ENCODE measurements at regions not wholly inside any gene's neighbourhood (a gene's known extent, or its start where the extent isn't known, plus 50 kb on each side); places are given as distances from the start of the nearest gene placed in this dataset.

DNA sequence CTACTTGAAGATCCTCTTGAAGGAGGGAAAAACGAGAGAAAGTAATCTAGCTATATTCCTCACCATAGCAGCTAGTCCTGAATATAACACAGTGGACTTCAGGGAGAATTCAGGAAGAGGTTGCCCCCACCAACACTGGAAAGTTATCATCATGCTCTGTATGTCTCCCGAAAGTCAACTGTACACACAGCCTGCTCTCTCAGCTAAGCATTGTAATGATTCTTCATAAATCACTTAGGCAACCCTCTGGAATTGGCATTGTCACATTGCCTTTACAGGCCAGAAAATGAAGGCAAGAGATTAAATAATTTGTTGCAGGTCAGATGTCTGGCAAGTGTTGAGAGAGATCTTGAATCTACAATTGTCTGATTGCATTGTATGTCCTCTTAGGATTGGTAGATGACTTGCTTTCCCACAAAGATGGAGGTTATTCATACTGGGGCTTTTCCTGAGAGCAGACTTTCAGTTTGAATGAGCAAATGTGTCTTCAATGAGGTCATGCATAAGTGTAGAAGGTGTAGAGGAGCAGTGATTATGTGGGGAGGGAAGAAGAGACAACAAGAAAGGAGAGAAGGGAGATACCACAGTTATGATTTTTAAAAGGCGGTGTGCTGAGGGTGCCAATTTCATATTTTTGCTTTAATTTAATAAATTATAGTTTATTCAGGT lies 667.2 kb downstream of the DCDC2C start:
- DNase-seq (ENCODE audit: low spot score): no peak

DNA sequence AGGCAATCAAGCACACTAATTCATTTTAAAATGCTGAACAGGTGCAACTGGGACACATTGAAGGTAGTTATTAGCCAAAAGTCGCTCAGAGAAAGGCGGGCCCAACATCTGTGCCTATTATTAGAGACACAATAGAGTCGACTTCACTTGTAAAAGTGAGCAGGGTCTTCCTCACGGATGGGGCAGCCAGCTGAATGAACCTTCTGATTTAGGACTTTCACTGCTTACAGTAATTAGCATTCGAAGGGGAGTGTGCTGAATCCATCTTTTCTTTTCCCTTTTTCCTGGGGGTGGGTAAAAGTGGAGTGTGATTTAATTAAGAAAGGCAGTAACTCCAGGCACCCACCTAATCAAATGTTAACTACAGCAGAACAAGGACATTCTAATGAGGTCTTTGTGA lies 677.7 kb downstream of the DCDC2C start:
- no peak for DNase-seq (ENCODE audit: low spot score)

DNA sequence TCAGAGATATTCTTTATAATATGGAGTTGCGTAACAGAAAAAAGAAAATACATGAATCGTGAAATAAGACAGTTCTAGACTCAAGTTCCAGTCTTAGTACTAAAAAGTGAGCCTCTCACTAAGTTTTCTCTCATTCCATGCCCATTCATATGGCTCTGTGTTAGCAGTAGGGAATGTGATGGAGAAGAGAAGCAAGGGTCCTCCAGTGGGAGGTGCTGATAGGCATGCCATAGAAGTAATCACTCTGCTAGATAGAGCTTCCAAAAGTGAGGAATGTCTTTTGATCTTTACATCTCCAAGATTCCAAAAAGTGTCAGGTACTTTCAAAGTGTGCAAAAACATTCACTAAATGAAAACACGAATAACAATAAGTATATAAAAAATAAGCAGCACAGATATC lies 678.4 kb downstream of the DCDC2C start:
- no peak for DNase-seq (ENCODE audit: low spot score)

DNA sequence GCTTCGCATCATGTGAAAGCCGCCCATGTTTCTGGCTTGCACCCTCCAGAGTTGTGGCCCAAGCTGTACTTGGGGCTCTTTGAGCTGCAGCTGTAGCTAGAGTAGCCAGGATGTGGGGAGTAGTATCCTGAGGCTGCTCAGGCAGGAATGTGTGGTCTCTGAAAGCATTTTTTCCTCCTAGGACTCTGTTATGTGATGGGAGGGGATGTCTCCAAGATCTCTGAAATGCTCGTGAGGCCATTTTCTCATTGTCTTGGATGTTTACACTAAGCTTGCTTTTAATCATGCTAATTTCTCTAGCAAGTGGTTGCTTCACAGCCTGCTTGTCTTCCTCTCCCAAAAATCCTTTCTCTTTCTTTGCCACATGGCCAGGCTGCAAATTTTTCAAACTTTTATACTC lies 687.6 kb downstream of the DCDC2C start:
- DNase-seq (ENCODE audit: low spot score): no peak

DNA sequence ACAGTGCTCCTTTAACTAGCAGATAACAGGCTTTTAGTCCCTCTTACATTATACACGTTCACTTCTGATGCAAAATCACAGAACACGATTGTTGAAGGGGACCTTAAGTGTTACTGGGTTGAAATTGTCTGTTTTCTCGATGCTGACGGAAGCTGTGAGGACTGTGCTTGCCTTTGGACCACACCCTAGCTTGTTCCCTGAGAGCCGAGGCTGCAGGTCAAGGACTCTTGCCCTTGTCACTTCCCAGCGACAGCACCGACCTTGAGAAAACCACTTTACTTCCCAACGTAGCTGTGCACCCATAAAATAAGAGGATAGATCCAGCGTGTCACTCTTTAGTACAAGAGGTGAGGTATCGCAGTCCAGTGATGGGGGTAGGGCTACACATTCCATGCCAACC lies 701.0 kb downstream of the DCDC2C start:
- no peak for DNase-seq (ENCODE audit: low spot score)

DNA sequence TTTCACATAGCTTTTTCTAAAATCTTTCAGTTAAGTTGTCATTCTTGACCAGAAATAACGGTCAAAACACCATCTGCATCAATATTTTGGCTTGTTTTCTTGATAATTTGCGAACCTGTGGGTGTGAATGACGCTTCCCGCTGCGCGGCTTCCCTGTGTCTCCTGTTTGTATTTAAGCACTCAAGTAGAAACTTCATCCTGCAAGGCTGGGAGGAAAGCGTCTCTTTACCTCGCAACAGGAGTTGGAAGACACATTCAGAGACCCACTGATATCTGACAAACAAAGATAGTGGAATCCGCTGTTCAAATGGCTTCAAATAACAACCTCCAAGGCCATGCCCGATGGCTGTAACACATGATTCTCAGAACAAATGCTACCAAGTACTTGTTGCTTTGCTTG lies 704.9 kb downstream of the DCDC2C start:
- no peak for DNase-seq (ENCODE audit: low spot score)

DNA sequence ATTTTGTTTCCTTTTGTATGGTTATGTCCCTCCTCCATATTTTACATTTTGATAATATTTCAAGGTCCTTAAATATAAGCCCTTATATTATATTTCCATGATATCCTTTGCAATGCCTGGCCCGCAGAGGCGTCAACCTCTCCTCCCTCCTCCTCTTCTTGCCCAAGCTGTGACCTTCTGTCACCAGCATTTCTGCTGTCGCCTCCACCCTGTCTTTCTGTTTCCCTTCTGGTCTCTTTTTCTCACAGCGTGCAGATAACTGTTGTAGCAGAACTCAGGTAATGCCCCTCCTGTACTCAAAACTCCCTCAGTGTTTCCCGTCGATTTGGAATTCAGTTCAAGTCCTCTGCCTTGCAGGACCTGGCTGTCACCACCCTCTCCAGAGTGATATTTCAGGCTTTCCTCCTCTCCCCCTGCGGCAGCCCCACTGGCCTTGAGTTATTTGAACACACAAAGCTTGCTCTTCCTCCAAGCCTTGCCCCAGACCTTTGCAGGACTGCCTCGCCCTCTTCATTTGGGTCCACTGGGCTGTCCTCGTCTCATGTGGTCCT lies 709.3 kb downstream of the DCDC2C start:
- DNase-seq (ENCODE audit: low spot score): no peak

DNA sequence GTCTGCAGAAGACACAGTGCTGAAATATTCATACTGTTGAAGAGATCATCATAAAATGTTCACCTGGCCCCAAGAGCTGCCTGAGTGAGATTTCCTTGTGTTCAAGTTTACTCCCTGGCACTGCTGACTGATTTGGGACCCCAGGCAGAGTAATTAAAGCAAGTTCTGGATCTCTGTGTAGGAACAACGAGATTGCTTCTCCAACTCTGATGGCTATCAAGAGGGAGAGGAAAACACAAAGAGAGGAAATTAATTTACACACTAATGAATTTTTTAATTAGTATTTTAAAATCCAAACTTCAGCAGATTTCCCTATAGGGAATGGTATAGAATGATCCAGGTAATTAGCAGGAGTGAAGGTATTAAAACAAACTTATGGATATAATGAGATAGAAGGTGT lies 711.8 kb downstream of the DCDC2C start:
- DNase-seq (ENCODE audit: low spot score): no peak

DNA sequence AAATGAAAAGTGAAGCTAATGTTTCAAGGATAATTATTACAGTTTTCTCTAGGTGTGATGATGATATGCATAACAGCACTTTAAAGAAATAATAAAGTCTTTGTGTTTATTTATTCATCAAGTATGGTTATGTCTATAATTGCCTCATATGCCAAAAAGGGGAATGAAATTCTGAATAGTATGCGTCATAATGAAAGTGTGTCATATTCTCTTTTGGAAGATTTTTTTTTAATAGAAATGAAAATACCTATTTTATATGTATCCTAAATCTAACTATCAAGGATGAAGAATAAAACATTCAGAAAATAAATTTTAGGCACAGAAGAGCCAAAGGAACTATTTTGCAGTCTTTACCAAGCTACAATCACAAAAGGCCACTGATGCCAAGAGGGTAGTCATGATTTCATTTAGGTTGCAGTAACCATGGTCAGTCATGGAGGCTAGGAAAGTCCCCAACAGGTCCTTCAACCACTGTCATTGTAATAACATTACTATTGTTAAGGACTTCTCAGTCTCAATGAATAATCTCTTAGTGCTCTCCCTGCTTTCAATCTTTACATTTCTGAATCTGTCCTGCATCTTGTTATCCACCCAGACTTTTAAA lies 712.5 kb downstream of the DCDC2C start:
- DNase-seq (ENCODE audit: low spot score): no peak

DNA sequence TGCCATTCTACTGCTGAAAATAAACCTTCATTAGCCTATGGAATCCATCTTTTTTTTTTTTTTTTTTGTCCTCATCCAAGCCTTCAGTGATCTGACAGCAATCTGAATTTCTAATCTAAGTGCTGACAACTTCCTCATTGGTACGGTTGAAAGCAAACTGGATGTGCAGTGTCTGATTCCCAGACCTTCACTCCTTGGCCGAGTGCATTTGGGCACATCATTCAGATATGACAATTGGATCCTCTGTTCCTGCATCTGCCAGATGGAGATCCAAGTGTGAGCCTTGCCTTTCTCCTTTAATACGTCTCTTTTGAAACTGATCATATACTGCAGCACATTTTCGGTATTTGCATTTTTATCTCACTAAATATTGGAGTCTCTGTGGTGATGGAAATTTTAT lies 713.1 kb downstream of the DCDC2C start:
- no peak for DNase-seq (ENCODE audit: low spot score)

DNA sequence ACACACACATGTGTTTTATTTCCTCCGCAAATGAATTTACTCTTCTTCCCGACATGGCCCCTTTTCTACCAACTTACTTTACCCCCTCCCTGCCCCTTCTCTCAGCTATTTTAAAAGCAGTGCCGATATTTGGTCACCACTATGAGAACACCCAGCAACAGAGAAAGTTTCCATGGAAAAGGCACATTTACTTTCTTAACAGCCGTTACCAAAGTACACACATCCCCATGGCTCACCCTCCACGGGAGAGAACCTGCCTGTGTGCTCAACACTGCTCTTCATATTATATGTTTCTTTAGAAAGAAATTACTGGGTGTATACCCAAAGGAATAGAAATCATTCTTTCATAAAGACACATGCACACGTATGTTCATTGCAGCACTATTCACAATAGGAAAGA lies 714.4 kb downstream of the DCDC2C start:
- no peak for DNase-seq (ENCODE audit: low spot score)

DNA sequence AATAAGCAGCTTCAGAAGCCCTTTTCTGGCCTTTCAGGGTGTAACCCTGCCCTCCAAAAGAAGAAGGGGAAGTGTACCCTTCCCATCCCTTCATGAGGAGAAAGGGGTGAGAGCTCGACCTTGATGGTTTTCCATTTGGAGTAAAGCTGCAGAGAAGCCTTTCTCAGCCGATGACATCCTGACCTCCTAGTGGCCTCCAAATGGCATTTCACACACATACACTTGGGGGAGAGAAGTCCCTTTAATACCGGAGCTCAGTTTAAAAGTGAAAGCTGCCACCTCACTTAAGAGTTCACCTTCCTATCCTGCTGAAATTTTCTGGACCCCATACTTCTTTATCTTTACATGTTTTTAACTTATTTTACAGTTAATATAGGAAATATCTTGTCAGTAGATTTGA lies 716.7 kb downstream of the DCDC2C start:
- no peak for DNase-seq (ENCODE audit: low spot score)

DNA sequence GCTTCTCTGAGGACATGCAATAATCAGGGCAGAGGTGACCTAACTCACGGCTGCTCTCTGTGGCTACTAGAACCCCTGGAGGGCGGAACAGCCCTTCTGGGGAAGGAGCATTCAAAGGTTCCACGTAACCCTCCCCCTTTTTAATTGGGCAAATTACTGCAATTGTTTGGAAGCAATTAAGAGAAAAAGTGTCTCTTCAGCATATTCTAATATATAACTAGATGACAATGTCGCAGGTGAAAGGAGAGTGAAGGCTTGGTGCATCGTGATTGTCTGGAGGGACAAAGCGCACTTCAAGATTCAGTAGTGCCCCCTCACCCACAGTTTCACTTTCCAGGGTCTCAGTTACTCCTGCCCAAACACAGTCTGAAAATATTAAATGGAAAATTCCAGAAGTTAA lies 720.8 kb downstream of the DCDC2C start:
- DNase-seq (ENCODE audit: low spot score): no peak

DNA sequence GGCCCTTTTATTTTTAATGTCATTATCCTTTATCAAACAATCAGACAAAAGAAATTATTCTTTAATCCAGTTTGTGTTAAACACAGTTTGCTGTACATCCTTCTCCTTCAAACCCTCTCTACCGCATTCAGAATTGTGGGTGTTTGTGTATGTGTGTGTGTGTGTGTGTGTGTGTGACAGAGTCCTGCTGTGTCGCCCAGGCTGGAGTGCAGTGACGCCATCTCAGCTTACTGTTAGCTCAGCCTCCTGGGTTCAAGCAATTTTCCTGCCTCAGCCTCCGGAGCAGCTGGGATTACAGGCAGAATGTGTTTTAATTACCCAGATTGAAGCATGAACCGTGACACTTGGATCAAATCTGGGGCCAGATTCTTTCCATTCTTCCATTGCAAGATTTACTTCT lies 723.7 kb downstream of the DCDC2C start:
- DNase-seq (ENCODE audit: low spot score): no peak

DNA sequence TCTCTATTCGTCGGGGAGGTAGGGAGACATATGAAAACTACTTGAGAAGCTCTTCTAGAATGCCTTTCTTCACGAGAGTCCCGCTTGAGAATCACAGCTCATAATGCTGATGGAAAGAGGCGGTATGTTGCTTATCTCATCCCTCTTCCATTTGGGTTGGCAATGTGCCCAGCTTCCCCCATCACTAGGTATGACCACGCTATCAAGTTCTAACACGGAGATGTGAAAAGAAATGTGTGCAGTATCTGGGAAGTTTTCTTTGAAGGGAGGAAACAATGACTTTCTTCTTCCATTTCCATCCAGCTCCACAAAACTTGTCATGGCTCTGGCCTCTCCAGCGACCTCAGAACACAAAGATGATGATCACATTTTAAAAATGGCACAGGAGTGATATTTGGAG lies 742.4 kb downstream of the DCDC2C start:
- no peak for DNase-seq (ENCODE audit: low spot score)

DNA sequence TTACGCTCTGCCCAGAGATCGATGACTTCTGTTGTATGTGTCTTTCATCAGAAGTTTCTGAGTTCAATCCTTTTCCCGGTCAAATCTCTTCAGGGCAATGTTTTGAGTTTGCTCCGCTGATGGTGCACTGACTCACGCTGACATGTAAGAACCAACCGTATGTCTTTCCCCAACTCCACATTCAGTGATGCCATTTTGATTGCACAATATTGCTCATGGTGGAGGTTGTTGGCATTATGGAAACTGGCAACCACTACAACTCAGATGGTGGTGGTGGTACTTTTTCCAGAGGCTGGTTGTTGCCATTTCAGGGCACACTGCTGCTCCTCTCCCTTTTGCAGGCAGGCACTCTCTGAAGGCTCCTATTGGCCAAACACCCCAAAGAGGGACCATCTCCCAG lies 751.5 kb downstream of the DCDC2C start:
- DNase-seq (ENCODE audit: low spot score): no peak

DNA sequence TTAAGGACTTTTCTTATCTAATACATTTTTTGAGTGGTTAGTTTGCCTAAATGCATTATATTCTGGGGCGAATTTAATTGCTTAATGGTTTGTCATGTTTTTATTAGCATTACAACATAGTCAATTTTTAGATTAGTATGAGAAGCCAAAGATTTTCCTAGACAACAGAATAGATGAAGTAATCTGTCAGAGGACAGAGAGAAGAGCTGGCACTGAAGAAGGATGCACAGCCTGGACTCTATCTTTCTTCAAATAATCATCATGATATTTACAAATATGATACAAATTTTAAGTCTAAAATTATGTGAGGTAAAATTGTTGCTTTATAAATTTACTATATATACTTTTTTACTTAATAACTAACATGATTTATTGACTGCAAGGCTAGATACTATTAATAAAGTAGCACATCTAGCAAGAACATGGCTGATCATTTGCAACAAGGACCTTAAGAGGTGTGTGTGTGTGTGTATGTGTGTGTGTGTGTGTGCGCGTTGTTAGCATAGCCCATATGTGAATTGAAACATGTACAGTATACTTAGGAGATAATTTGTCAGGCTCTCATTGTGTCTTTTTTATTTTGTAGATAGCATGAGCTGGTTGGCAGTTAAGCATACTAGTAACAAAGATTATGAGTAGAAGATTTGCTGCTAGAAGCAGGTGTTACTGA lies 752.2 kb downstream of the DCDC2C start:
- no peak for DNase-seq (ENCODE audit: low spot score)

DNA sequence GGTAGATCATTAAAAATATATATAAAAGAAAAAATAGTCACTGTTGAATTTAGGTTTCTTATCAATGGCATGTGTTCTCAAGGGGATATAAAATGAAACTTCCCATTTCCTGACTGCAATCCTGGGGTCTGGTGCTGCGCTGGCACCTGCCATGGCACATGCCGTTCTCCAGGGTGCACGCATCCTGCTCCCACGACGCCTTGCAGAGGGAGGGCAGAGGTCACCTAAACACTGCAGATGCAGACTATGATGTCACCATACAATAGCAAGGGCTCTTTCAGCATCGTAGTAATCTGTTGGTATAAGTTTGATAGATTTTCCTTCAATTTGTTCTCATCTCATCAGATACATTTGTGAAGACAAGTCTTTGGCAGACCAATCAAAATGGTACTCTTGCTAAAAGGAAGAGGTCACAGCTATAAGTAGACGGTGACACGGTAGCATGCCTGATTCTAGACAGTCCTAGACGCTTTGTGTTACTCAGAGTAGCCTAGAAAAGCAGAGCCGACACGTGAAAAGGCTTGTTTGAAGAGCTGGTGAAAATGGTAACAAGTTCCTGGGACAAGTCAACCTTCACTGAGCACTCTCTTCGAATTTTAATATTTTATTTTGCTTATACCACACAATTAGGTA lies 761.4 kb downstream of the DCDC2C start:
- DNase-seq (ENCODE audit: low spot score): no peak

DNA sequence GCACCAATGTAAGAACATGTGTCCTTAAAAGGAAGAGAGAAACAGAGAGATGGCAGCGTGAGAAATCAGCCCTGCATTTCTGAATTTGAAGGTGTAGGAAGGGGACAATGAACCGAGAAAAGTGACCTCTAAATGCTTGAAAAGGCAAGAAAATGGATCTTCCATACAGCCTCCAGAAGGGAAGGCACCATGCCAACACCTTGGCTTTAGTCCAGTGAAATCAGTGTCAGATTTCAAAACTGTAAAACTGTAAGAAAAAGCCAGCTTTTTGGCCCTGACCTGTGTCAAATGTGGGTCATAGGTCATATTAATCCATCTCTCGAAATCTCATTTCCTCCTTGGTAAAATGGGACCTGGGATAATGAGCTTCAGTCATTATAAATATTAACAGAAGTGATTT lies 762.3 kb downstream of the DCDC2C start:
- DNase-seq (ENCODE audit: low spot score): no peak

DNA sequence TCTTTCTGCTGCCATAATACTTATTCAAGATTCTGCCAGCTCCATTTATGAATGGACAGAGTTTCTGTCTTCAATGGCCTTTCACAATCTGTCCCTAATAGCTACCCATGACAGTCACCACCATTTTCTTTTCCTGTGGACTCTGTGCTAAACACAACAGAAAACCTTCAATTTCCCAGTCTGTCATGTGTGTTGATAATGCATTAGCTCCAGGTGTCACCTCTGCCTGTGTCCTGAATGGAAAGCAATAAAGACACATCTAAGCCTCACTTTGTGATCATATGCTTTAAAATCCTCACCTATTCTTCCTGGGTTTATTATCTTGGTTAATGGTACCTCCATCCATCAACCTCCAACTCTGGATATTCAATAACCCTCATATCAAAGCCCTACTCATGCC lies 772.2 kb downstream of the DCDC2C start:
- no peak for DNase-seq (ENCODE audit: low spot score)

DNA sequence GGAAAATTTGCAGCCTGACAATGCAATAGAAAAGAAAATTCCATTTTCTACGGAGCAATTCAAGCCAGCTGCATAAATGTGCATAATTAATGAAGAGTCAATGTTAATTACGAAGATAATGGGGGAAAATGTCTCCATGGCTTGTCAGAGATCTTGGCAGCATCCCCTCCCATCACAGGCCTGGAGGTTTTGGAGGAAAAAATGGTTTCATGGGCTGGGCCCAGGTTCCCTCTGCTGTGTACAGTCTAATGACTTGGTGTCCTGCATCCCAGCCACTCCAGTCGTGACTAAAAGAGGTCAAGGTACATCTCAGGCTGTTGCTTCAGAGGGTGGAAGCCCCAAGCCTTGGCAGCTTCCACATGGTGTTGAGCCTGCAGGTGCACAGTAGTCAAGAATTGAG lies 779.7 kb downstream of the DCDC2C start:
- DNase-seq (ENCODE audit: low spot score): no peak

DNA sequence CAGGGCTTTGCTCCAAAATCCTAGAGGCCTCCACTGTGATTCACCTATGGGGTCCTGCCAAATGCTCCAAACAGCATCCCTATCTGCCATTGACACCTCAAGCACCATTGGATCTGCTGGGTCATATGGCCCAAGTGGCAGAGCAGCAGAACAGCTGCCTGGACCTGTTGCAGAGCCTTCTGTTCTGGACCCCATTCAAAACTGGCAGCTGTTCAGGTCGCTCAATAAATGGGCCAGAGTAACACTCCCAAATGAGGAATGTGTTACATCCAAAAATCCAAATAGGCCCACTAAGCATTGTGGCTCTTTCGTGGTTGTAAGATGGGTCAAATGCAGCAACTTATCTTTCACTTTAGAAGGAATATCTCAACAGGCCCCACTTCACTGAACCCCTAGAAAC lies 783.6 kb downstream of the DCDC2C start:
- no peak for DNase-seq (ENCODE audit: low spot score)
